Uterus (tissue), 3 donors: ENCODE measurements at regions not wholly inside any gene's neighbourhood (a gene's known extent, or its start where the extent isn't known, plus 50 kb on each side); places are given as distances from the start of the nearest gene placed in this dataset.
"Not testable (repeated sequence)": the region's sequence is repeated elsewhere in the genome, so short reads cannot be mapped to it uniquely, and the experiment has no call there.

Source experiments
- DNase-seq, 2 donors: peaks; one replicate each; pipeline ENCODE4 v3.0.0-alpha.2; 2019 to 2020
- H3K27ac ChIP-seq, 2 donors: fragments of 200-600 bp; sonication (generic); 1 replicate in 1 of 2; 2 replicates in 1 of 2; pipeline ENCODE4 v1.5.1; 2016 to 2018
- H3K27me3 ChIP-seq, 2 donors: fragments of 200-600 bp; sonication (generic); one replicate each; pipeline ENCODE4 v1.5.1; 2018 to 2019; ENCODE audit warnings: control low read depth in 1 of 2
- H3K36me3 ChIP-seq, 2 donors: fragments of 200-600 bp; sonication (generic); one replicate each; pipeline ENCODE4 v1.5.1; 2019; ENCODE audit warnings: control low read depth in 1 of 2
- H3K4me1 ChIP-seq, 2 donors: fragments of 200-600 bp; sonication (generic); one replicate each; pipeline ENCODE4 v1.5.1; 2018 to 2019; ENCODE audit warnings: control low read depth in 1 of 2
- H3K4me3 ChIP-seq, 2 donors: fragments of 200-600 bp; sonication (generic); 1 replicate in 1 of 2; 2 replicates in 1 of 2; pipeline ENCODE4 v1.5.1; 2018 to 2019; ENCODE audit warnings: mild to moderate bottlenecking in 1 of 2
- H3K9me3 ChIP-seq, 2 donors: fragments of 200-600 bp; sonication (generic); one replicate each; pipeline ENCODE4 v1.5.1; 2019; ENCODE audit warnings: control low read depth in 1 of 2
- POLR2A ChIP-seq, 2 donors: fragments of 450-650 bp; IDR thresholded peaks; one replicate each; pipeline ENCODE4 v1.6.1; 2016; ENCODE audit warnings: antibody characterized with exemption in 2 of 2, mild to moderate bottlenecking in 1 of 2, moderate library complexity in 1 of 2
- intact Hi-C: fragments of 100-400 bp; cut with DNase I; formaldehyde crosslinking; loops from one replicate; pipeline ENCODE4 v1.15.1; 2023; ENCODE audit warnings: low total_unique reads
- TF ChIP-seq, protein P1 (sequence below), 4 experiments: fragments of 200-600 bp in 2 of 4; fragments of 450-650 bp in 2 of 4; sonication (generic) in 2 of 4; IDR thresholded peaks; one replicate each; pipeline ENCODE4 v1.5.1; 2016 to 2019; ENCODE audit warnings: antibody characterized with exemption in 4 of 4, mild to moderate bottlenecking in 2 of 4, moderate library complexity in 1 of 4
- donor health status: DM: yes; HTN: yes; CAD: no.

DNA sequence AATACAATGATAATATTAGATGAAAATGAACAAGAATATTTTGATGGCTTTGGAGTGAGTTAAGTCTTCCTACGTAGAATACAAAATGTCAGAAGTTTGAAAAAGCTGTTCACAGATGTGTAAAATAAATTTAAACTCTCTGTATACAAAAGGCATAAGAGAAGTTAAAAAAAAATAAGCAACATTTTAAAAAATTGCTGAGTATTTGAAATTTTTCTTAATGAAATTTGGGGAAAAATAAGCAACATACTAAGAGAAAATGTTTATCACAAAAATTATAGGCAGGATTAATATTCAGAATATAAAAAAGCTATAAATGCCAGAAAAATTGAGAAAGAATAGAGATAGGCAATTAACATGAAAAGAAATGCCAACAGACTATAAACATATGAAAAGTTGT, 470.7 kb upstream of the TRPC7 start:
- no peaks in the 10 kb centered on the region for H3K9me3 ChIP-seq
- intact Hi-C loops = no loop called here
- DNase-seq = no peak

DNA sequence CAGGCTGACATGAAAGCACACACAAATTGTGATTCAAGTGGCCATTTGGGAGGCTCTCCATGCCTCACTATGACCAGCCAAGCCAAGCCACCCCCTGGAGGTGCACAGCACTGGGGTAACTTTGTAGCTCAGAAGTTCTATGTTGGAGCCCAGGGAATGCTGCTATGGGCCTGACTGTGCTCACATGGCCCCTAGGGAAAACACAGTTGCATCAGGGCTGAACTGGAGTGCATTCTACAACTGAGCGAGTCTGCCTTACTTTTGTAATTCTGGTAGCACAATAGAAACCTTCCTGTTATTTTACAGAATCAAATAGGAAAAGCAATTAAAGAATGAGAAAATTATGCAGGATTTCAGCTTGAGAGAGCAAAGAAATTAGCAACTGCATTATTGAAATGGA, 455.5 kb upstream of the TRPC7 start:
- Histone ChIP-seq H3K27ac (no peak overlapping the region), H3K9me3 (no peaks in the 10 kb centered on the region), H3K4me3 (no peak overlapping the region), H3K4me1 (no peaks in the 10 kb centered on the region), H3K27me3 (no peaks in the 10 kb centered on the region), H3K36me3 (no peaks in the 10 kb centered on the region)
- no peak for TF ChIP-seq POLR2A (IDR thresholded peaks at IDR 0.05)
- TF ChIP-seq, protein P1, sequence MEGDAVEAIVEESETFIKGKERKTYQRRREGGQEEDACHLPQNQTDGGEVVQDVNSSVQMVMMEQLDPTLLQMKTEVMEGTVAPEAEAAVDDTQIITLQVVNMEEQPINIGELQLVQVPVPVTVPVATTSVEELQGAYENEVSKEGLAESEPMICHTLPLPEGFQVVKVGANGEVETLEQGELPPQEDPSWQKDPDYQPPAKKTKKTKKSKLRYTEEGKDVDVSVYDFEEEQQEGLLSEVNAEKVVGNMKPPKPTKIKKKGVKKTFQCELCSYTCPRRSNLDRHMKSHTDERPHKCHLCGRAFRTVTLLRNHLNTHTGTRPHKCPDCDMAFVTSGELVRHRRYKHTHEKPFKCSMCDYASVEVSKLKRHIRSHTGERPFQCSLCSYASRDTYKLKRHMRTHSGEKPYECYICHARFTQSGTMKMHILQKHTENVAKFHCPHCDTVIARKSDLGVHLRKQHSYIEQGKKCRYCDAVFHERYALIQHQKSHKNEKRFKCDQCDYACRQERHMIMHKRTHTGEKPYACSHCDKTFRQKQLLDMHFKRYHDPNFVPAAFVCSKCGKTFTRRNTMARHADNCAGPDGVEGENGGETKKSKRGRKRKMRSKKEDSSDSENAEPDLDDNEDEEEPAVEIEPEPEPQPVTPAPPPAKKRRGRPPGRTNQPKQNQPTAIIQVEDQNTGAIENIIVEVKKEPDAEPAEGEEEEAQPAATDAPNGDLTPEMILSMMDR (IDR thresholded peaks at IDR 0.05) = no peak
- DNase-seq = no peak
- intact Hi-C loops = no loop called here

More for the DNA sequence above, 470.7 kb upstream of the TRPC7 start:
- no peak overlapping the region for H3K27ac ChIP-seq
- H3K36me3 ChIP-seq = no peaks in the 10 kb centered on the region
- no peak for TF ChIP-seq POLR2A (IDR thresholded peaks at IDR 0.05)
- TF ChIP-seq, protein P1 (IDR thresholded peaks at IDR 0.05) = no peak
- no peak overlapping the region for H3K4me3 ChIP-seq
- H3K4me1 ChIP-seq = no peaks in the 10 kb centered on the region
- no peaks in the 10 kb centered on the region for H3K27me3 ChIP-seq

DNA sequence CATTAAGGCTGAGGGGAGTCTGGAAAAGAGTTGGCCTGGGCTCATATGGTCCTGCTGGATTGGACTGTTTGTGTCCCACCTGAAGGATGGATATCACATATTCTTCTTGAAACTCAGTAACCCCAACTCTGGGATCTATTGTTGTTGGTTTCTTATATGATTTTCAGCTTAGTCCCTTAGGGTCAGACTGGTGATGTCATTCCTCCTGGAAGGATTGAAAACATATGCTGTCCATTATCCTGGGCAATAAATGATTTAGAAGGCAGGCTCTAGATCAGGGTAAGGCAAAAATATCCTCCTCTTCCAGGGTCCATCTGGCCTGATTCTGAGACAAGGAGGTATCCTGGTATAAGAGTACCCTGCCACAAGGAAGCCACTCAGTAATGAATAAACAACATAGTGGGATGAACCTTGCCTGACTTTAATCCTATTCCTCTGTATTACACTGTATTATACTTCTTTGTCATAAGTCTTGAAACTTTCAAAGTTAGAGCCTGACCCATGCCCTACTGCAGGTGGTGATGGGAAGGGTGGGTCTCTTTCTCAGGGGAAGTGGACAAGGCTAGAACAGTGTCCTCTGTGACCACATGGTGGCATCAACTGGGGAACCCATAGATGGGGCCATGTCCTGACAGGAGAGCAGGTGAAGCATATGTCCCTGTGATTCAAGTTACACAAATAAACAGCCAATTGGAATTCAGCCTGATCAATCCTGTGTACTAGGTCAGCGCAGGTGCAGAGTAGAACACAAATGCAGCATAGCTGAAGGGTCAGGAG, 454.4 kb upstream of the TRPC7 start:
- Histone ChIP-seq H3K4me1 (no peaks in the 10 kb centered on the region), H3K4me3 (no peak overlapping the region), H3K27me3 (no peaks in the 10 kb centered on the region), H3K36me3 (no peaks in the 10 kb centered on the region), H3K9me3 (no peaks in the 10 kb centered on the region), H3K27ac (no peak overlapping the region)
- intact Hi-C loops = no loop called here
- TF ChIP-seq, protein P1 (IDR thresholded peaks at IDR 0.05) = no peak
- no peak for TF ChIP-seq POLR2A (IDR thresholded peaks at IDR 0.05)
- no peak for DNase-seq

DNA sequence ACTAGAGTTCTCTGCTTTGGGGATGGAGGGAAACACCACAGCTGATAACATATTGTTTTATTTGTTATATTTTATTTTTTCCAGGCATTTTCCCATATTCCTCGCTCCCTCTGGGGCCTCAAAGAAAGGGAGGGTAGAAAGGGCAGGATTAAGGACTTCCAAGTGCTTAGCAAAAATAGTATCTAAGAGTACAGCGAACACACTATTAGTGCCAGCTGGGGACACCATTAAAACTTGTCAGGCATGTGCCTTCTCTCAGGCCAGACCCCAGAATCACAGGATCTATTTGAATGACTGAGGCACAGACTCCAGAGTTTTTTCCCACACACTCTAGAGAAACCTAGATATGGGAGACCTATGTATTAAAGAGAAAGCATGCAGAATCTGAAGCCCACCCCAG, 451.0 kb upstream of the TRPC7 start:
- Histone ChIP-seq H3K27ac (no peak overlapping the region), H3K4me1 (no peaks in the 10 kb centered on the region), H3K4me3 (no peak overlapping the region), H3K9me3 (no peaks in the 10 kb centered on the region), H3K27me3 (no peaks in the 10 kb centered on the region), H3K36me3 (no peaks in the 10 kb centered on the region)
- intact Hi-C loops = no loop called here
- no peak for TF ChIP-seq POLR2A (IDR thresholded peaks at IDR 0.05)
- TF ChIP-seq, protein P1 (IDR thresholded peaks at IDR 0.05) = no peak
- no peak for DNase-seq

DNA sequence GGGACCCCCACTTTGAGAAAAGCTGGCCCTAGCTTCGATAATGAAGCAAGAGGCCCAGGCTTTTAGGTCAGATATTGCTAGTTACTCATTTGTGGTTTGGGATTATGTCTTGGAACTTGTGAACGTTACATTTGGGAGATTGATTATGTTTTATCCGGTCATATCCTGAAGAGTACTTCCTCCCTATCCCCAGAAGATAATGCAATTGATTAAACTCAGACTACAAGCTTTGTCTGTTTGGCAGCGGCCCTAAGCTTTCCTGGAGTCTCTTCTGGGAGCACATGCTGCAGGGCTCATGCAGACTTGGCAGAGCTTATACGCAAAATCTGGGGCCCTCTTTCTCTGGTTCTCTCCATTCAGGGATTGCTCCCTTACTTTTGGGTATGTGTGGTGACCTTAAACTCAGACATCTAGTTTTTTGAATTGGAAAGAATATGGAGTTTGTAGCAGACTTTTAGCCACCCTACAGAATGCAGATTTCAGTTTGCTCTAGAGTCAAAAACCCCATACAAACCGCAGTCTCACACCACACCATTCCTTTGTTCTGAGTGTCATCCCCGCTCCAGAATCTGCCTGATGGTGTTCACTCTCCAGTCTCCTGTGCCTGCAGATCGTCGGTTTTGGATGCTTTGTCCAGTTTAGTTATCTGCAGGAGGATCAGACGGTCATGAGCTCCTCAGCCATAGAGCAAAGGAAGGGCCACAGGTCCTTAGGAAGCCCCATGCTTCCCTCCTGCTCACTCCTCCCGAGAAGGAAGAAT, 449.5 kb upstream of the TRPC7 start:
- Histone ChIP-seq H3K27ac (no peak overlapping the region), H3K36me3 (no peaks in the 10 kb centered on the region)

DNA sequence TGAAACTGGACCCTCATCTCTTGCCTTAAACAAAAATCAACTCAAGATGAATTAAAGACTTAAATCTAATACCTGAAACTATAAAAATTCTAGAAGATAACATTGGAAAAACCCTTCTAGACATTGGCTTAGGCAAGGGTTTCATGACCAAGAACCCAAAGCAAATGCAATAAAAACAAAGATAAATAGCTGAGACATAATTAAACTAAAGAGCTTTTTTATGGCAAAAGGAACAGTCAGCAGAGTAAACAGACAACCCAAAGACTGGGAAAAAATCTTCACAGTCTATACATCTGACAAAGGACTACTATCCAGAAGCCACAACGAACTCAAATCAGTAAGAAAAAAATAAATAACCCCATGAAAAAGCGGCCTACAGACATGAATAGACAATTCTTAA, 446.9 kb upstream of the TRPC7 start:
- H3K27ac ChIP-seq, H3K9me3 ChIP-seq, H3K4me1 ChIP-seq, H3K27me3 ChIP-seq, intact Hi-C loops, H3K4me3 ChIP-seq, DNase-seq, H3K36me3 ChIP-seq: not testable (repeated sequence)

More for the DNA sequence above, 449.5 kb upstream of the TRPC7 start:
- no peak for TF ChIP-seq POLR2A (IDR thresholded peaks at IDR 0.05)
- TF ChIP-seq, protein P1 (IDR thresholded peaks at IDR 0.05) = no peak
- Histone ChIP-seq H3K4me3 (no peak overlapping the region), H3K4me1 (no peaks in the 10 kb centered on the region), H3K9me3 (no peaks in the 10 kb centered on the region), H3K27me3 (no peaks in the 10 kb centered on the region)
- no peak for DNase-seq
- intact Hi-C loops = no loop called here
